ENCODE measurements at regions not wholly inside any gene's neighbourhood (a gene's known extent, or its start where the extent isn't known, plus 50 kb on each side); places are given as distances from the start of the nearest gene placed in this dataset.

DNA sequence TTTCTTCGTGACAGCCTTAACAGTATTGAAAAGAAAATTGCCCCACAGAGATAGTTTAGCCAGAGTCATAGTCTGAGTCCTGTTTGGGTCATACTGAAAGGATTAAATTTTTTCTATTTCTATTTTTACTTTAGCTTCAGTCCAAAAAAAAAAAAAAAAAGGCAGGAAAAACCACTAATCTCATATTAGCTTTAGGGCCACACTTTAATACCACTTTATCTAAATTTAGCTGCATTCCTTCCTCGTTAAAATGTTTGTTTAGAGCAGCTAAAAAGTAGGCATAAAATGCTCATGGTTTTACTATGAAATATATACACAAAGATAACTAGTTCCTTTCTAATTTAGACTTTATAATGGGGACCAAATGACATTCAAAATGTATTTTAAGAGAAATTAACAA, 216.5 kb upstream of the TMEM196 start:
- Histone ChIP-seq H4K20me1 (ENCODE audit: insufficient read depth, low read length) (no peaks in the 10 kb centered on the region), H3K4me2 (ENCODE audit: low read length) (no peak overlapping the region), H3F3A (ENCODE audit: insufficient read depth, low read length) (no peaks in the 10 kb centered on the region), H3K4me1 (ENCODE audit: insufficient read depth, low read length, severe bottlenecking) (no peaks in the 10 kb centered on the region), H3K9me3 (ENCODE audit: low read length) (peaks cover 5% of the 10 kb centered on the region; the same call in 1 of the 2 replicates), H3K9me2 (ENCODE audit: low read depth, low read length) (no peaks in the 10 kb centered on the region), H3K79me2 (ENCODE audit: insufficient read depth, low read length) (no peaks in the 10 kb centered on the region), H3K9ac (ENCODE audit: low read length) (no peak overlapping the region), H2AFZ (ENCODE audit: low read length) (no peak overlapping the region), H3K4me3 (ENCODE audit: low read depth, low read length, poor library complexity, severe bottlenecking) (no peak overlapping the region), H3K27ac (ENCODE audit: low read depth, low read length, poor library complexity, severe bottlenecking) (no peak overlapping the region), H3K27me3 (ENCODE audit: insufficient read depth, low read length) (no peaks in the 10 kb centered on the region), H3K36me3 (ENCODE audit: insufficient read depth, low read length) (no peaks in the 10 kb centered on the region)
- TF ChIP-seq, protein P1, sequence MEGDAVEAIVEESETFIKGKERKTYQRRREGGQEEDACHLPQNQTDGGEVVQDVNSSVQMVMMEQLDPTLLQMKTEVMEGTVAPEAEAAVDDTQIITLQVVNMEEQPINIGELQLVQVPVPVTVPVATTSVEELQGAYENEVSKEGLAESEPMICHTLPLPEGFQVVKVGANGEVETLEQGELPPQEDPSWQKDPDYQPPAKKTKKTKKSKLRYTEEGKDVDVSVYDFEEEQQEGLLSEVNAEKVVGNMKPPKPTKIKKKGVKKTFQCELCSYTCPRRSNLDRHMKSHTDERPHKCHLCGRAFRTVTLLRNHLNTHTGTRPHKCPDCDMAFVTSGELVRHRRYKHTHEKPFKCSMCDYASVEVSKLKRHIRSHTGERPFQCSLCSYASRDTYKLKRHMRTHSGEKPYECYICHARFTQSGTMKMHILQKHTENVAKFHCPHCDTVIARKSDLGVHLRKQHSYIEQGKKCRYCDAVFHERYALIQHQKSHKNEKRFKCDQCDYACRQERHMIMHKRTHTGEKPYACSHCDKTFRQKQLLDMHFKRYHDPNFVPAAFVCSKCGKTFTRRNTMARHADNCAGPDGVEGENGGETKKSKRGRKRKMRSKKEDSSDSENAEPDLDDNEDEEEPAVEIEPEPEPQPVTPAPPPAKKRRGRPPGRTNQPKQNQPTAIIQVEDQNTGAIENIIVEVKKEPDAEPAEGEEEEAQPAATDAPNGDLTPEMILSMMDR (IDR thresholded peaks at IDR 0.05; ENCODE audit: low read length), result no peak
- TF ChIP-seq EZH2 (IDR thresholded peaks at IDR 0.05; ENCODE audit: borderline replicate concordance, low read length), result no peak

DNA sequence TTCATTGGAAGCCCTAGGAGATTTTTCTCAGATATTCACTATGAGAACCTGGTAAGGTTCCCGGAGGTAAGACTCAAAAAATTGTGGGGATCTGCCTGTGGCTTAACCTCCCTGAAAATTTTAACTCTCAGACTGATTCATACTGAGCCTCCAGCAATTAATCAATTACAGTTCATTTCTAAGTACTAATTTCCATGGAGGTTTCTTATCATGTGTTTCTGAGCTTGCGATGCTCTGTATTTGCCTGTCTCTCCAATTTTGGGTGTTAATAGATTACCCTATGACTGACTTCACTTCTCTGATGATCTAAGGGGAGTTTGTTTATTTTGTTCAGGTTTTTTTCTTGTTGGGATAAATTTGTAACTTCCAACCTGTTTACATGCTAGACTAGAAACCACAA, 215.4 kb upstream of the TMEM196 start:
- H3F3A ChIP-seq (ENCODE audit: insufficient read depth, low read length), result no peaks in the 10 kb centered on the region
- TF ChIP-seq, protein P1 (IDR thresholded peaks at IDR 0.05; ENCODE audit: low read length), result no peak
- no peak for TF ChIP-seq EZH2 (IDR thresholded peaks at IDR 0.05; ENCODE audit: borderline replicate concordance, low read length)

DNA sequence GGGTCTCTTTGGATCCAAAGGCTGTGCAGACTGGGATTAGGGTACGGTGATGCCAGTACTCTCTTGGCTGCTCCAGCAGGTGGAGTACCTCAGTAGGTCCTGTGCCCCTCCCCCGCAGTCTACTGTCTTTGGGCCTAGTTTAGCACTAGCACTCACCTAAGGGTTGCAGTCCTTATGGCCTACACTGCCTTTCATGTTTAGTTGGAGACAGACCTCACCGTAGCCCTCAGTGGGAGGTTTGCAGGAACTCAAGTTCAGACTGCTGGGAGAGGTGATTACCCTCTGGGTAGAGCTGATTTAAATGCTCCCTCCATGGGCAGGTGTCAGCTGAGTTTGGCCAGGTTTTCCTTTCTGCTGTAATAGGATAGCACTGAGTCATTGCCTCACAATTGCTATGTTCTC, 210.8 kb upstream of the TMEM196 start:
- H3K9ac ChIP-seq (ENCODE audit: low read length), result no peak overlapping the region
- H3K27ac ChIP-seq (ENCODE audit: low read depth, low read length, poor library complexity, severe bottlenecking), result no peak overlapping the region
- TF ChIP-seq EZH2 (IDR thresholded peaks at IDR 0.05; ENCODE audit: borderline replicate concordance, low read length), result no peak
- TF ChIP-seq, protein P1 (IDR thresholded peaks at IDR 0.05; ENCODE audit: low read length), result peak; percentile 59; the same call in 1 of the 2 replicates
- H2AFZ ChIP-seq (ENCODE audit: low read length), result no peak overlapping the region
- no peak overlapping the region for H3K4me2 ChIP-seq (ENCODE audit: low read length)
- H3K9me3 ChIP-seq (ENCODE audit: low read length), result 0 out of 2 replicates have a peak, but pooled peaks cover 3% of the 10 kb centered on the region
- no peaks in the 10 kb centered on the region for H3K79me2 ChIP-seq (ENCODE audit: insufficient read depth, low read length)
- no peaks in the 10 kb centered on the region for H3K9me2 ChIP-seq (ENCODE audit: low read depth, low read length)
- no peak overlapping the region for H3K4me3 ChIP-seq (ENCODE audit: low read depth, low read length, poor library complexity, severe bottlenecking)
- no peaks in the 10 kb centered on the region for H3K36me3 ChIP-seq (ENCODE audit: insufficient read depth, low read length)
- no peaks in the 10 kb centered on the region for H4K20me1 ChIP-seq (ENCODE audit: insufficient read depth, low read length)
- no peaks in the 10 kb centered on the region for H3K27me3 ChIP-seq (ENCODE audit: insufficient read depth, low read length)
- H3K4me1 ChIP-seq (ENCODE audit: insufficient read depth, low read length, severe bottlenecking), result peaks cover 10% of the 10 kb centered on the region
- no peaks in the 10 kb centered on the region for H3F3A ChIP-seq (ENCODE audit: insufficient read depth, low read length)

More for the DNA sequence above, 215.4 kb upstream of the TMEM196 start:
- no peak overlapping the region for H3K27ac ChIP-seq (ENCODE audit: low read depth, low read length, poor library complexity, severe bottlenecking)
- H3K79me2 ChIP-seq (ENCODE audit: insufficient read depth, low read length), result no peaks in the 10 kb centered on the region
- no peaks in the 10 kb centered on the region for H3K27me3 ChIP-seq (ENCODE audit: insufficient read depth, low read length)
- H2AFZ ChIP-seq (ENCODE audit: low read length), result no peak overlapping the region
- H3K9me3 ChIP-seq (ENCODE audit: low read length), result peaks cover 5% of the 10 kb centered on the region; the same call in 1 of the 2 replicates
- H3K36me3 ChIP-seq (ENCODE audit: insufficient read depth, low read length), result no peaks in the 10 kb centered on the region
- no peaks in the 10 kb centered on the region for H4K20me1 ChIP-seq (ENCODE audit: insufficient read depth, low read length)
- H3K4me2 ChIP-seq (ENCODE audit: low read length), result no peak overlapping the region
- H3K9me2 ChIP-seq (ENCODE audit: low read depth, low read length), result no peaks in the 10 kb centered on the region
- H3K4me3 ChIP-seq (ENCODE audit: low read depth, low read length, poor library complexity, severe bottlenecking), result no peak overlapping the region
- no peak overlapping the region for H3K9ac ChIP-seq (ENCODE audit: low read length)
- peaks cover 6% of the 10 kb centered on the region for H3K4me1 ChIP-seq (ENCODE audit: insufficient read depth, low read length, severe bottlenecking)
